ENCODE measurements at regions not wholly inside any gene's neighbourhood (a gene's known extent, or its start where the extent isn't known, plus 50 kb on each side); places are given as distances from the start of the nearest gene placed in this dataset.

- Histone ChIP-seq H3K4me1 (peaks cover 0 to 4% of the 10 kb centered on the region in 2 donors), H3K4me3 (no peak overlapping the region), H3K9me3 (no peaks in the 10 kb centered on the region), H3K36me3 (no peaks in the 10 kb centered on the region), H3K27ac (no peak overlapping the region), H3K27me3 (no peaks in the 10 kb centered on the region)
- DNase-seq: no peak
- intact Hi-C loops (cut with DNase I; ENCODE audit: low total_unique reads): no loop called here
- TF ChIP-seq POLR2A (IDR thresholded peaks at IDR 0.05) (no peak), CTCF (IDR thresholded peaks at IDR 0.05) (no peak)
Measured at GRCh38 chrX:118218079-118218478, 101.5 kb upstream of the KLHL13 start.

GRCh38 chrX:118218940-118219339 is 102.3 kb upstream of the KLHL13 start:
- DNase-seq: no peak
- Histone ChIP-seq H3K4me1 (peaks cover 0 to 4% of the 10 kb centered on the region in 2 donors), H3K36me3 (no peaks in the 10 kb centered on the region), H3K27me3 (no peaks in the 10 kb centered on the region), H3K27ac (no peak overlapping the region), H3K9me3 (no peaks in the 10 kb centered on the region), H3K4me3 (no peak overlapping the region)
- intact Hi-C loops (cut with DNase I; ENCODE audit: low total_unique reads): no loop called here
- no peak for TF ChIP-seq CTCF (IDR thresholded peaks at IDR 0.05)
- TF ChIP-seq POLR2A (IDR thresholded peaks at IDR 0.05): no peak

GRCh38 chrX:118219866-118220265 is 103.3 kb upstream of the KLHL13 start:
- intact Hi-C loops (cut with DNase I; ENCODE audit: low total_unique reads): no loop called here
- DNase-seq: no peak
- Histone ChIP-seq H3K27me3 (no peaks in the 10 kb centered on the region), H3K9me3 (no peaks in the 10 kb centered on the region), H3K4me3 (no peak overlapping the region), H3K4me1 (peaks cover 0 to 4% of the 10 kb centered on the region in 2 donors), H3K27ac (no peak overlapping the region), H3K36me3 (no peaks in the 10 kb centered on the region)
- no peak for TF ChIP-seq POLR2A (IDR thresholded peaks at IDR 0.05)
- TF ChIP-seq CTCF (IDR thresholded peaks at IDR 0.05): no peak

GRCh38 chrX:118220509-118220908 is 103.9 kb upstream of the KLHL13 start:
- Histone ChIP-seq H3K36me3 (no peaks in the 10 kb centered on the region), H3K27ac (peak overlapping the region in 1 of 2 donors; percentile 37), H3K27me3 (no peaks in the 10 kb centered on the region), H3K9me3 (no peaks in the 10 kb centered on the region), H3K4me3 (no peak overlapping the region), H3K4me1 (peaks cover 0 to 4% of the 10 kb centered on the region in 2 donors)
- TF ChIP-seq CTCF (IDR thresholded peaks at IDR 0.05): no peak
- TF ChIP-seq POLR2A (IDR thresholded peaks at IDR 0.05): no peak
- intact Hi-C loops (cut with DNase I; ENCODE audit: low total_unique reads): no loop called here
- DNase-seq: no peak

- H3K27me3 ChIP-seq: no peaks in the 10 kb centered on the region
- H3K9me3 ChIP-seq: no peaks in the 10 kb centered on the region
- peak in 1 of 2 donors; percentile 25 for DNase-seq
- H3K36me3 ChIP-seq: no peaks in the 10 kb centered on the region
- no peak overlapping the region for H3K4me3 ChIP-seq
- TF ChIP-seq CTCF (IDR thresholded peaks at IDR 0.05) (no peak), POLR2A (IDR thresholded peaks at IDR 0.05) (no peak)
- H3K27ac ChIP-seq: peak overlapping the region; percentile 37 to 43
- H3K4me1 ChIP-seq: peaks cover 0 to 4% of the 10 kb centered on the region in 2 donors
- intact Hi-C loops (cut with DNase I; ENCODE audit: low total_unique reads): no loop called here
Measured at GRCh38 chrX:118221270-118221669, 104.7 kb upstream of the KLHL13 start.

Measured in uterus (tissue), 3 donors.